ENCODE measurements at regions not wholly inside any gene's neighbourhood (a gene's known extent, or its start where the extent isn't known, plus 50 kb on each side); places are given as distances from the start of the nearest gene placed in this dataset.

GRCh38 chr12:111189792-111190191 lies 179.1 kb downstream of the PHETA1 start:
- Histone ChIP-seq H3K9me3 (peaks cover 0 to 4% (median 0%) of the 10 kb centered on the region in 3 donors), H3K27ac (no peak overlapping the region), H3K27me3 (peaks cover 0 to 36% of the 10 kb centered on the region in 2 donors), H3K36me3 (no peaks in the 10 kb centered on the region), H3K4me1 (no peaks in the 10 kb centered on the region), H3K4me3 (no peak overlapping the region)
- no peak for TF ChIP-seq CTCF (IDR thresholded peaks at IDR 0.05)
- no peak for DNase-seq
- intact Hi-C loops (cut with DNase I; ENCODE audit: low total_unique reads) = no loop called here

GRCh38 chr12:111188436-111188835 lies 180.5 kb downstream of the PHETA1 start:
- H3K4me1 ChIP-seq = no peaks in the 10 kb centered on the region
- H3K27me3 ChIP-seq = peaks cover 0 to 23% of the 10 kb centered on the region in 2 donors
- intact Hi-C loops (cut with DNase I; ENCODE audit: low total_unique reads) = no loop called here
- no peak for DNase-seq
- peaks cover 0 to 4% (median 0%) of the 10 kb centered on the region in 3 donors for H3K9me3 ChIP-seq
- H3K36me3 ChIP-seq = no peaks in the 10 kb centered on the region
- H3K4me3 ChIP-seq = no peak overlapping the region
- H3K27ac ChIP-seq = no peak overlapping the region
- no peak for TF ChIP-seq CTCF (IDR thresholded peaks at IDR 0.05)

- no peak for TF ChIP-seq CTCF (IDR thresholded peaks at IDR 0.05)
- no peak overlapping the region for H3K4me3 ChIP-seq
- intact Hi-C loops (cut with DNase I; ENCODE audit: low total_unique reads) = no loop called here
- H3K36me3 ChIP-seq = no peaks in the 10 kb centered on the region
- DNase-seq = no peak
- peaks cover 0 to 4% (median 0%) of the 10 kb centered on the region in 3 donors for H3K9me3 ChIP-seq
- no peaks in the 10 kb centered on the region for H3K4me1 ChIP-seq
- H3K27me3 ChIP-seq = peaks cover 0 to 24% of the 10 kb centered on the region in 2 donors
- no peak overlapping the region for H3K27ac ChIP-seq
Observed at GRCh38 chr12:111186347-111186746, 182.5 kb downstream of the PHETA1 start.

DNA sequence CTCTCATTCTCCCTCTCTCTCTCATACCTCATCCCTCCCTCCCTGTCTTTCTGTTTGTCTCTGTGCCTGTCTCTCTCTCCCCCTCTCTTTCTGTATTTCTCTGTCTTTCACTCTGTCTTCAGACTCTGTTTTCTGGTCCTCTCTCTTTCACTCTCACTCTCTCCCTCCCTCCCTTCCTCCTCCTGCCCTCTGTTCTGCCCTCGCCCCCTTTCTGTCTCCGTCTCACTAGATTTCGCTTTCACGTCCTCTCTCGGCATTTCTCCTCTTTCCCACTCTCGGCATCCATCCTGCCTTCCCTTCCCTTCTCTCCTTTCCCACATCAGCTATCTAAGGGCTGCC lies 183.0 kb downstream of the PHETA1 start:
- H3K4me1 ChIP-seq = no peaks in the 10 kb centered on the region
- intact Hi-C loops (cut with DNase I; ENCODE audit: low total_unique reads) = no loop called here
- no peaks in the 10 kb centered on the region for H3K36me3 ChIP-seq
- no peak for DNase-seq
- peaks cover 0 to 27% of the 10 kb centered on the region in 2 donors for H3K27me3 ChIP-seq
- TF ChIP-seq CTCF (IDR thresholded peaks at IDR 0.05) = no peak
- H3K9me3 ChIP-seq = peaks cover 0 to 4% (median 0%) of the 10 kb centered on the region in 3 donors
- no peak overlapping the region for H3K4me3 ChIP-seq
- no peak overlapping the region for H3K27ac ChIP-seq

DNA sequence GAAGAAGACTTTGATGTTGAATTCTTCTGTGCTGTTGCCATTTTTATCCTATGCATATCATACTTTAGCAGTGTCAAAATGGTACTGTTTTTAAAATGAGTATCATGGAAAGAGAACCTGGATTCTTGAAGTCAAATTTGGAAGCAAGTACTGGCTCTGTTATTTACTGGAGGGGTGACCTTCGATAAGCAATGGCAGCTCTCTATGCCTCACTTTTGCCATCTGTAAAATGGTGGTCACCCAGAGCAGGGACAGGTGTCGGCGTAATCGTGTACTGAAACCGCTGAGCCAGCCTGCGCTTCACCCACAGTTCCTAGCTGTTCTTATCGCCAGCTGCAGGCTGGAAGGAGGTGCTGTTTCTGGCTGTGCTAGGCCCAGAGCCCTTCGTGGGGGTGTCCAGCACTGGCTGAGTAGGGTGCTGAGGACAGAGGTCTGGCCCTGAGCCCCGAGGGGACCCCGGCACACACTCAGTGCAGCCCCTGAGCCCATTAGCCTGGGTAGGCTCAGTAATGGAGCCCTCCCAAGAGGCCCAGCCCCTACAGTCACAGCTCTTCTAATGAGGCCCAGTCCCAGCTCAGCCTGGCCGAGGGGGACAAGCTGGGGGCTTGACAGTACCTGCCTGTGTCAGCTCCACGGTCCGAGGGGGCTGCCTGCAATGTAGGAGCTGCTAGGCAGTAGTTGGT lies 183.5 kb downstream of the PHETA1 start:
- H3K4me3 ChIP-seq = no peak overlapping the region
- intact Hi-C loops (cut with DNase I; ENCODE audit: low total_unique reads) = no loop called here
- no peak for DNase-seq
- H3K27ac ChIP-seq = no peak overlapping the region
- H3K9me3 ChIP-seq = peaks cover 0 to 4% (median 0%) of the 10 kb centered on the region in 3 donors
- no peaks in the 10 kb centered on the region for H3K36me3 ChIP-seq
- no peak for TF ChIP-seq CTCF (IDR thresholded peaks at IDR 0.05)
- H3K4me1 ChIP-seq = no peaks in the 10 kb centered on the region
- H3K27me3 ChIP-seq = peaks cover 0 to 32% of the 10 kb centered on the region in 2 donors
